GM18909 (cell line): ENCODE measurements at regions not wholly inside any gene's neighbourhood (a gene's known extent, or its start where the extent isn't known, plus 50 kb on each side); places are given as distances from the start of the nearest gene placed in this dataset.
"Not testable (repeated sequence)": the region's sequence is repeated elsewhere in the genome, so short reads cannot be mapped to it uniquely, and the experiment has no call there.

Experiments used
- ATAC-seq: cut with Tn5 transposase; IDR thresholded peaks from one replicate; pipeline ENCODE4 v1.9.1; 2021; ENCODE audit warnings: mild to moderate bottlenecking; ENCODE audit not compliant: unreplicated experiment, poor library complexity

DNA sequence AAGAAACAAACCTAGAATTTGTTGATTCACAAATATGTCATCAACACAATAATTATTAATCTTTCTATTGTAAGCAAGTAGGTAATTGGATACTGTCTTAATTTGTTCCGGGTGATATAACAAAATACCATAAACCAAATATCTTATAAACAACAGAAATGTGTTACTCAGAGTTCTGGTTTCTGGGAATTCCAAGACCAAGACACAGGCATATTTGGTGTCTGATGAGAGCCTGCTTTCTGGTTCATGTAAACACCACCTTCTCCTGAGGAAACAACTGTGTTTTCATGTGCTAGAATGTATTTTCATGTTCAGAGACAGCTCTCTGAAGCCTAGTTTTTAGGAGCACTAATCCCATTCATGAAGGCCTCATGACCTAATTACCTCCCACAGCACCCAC is 1819.5 kb downstream of the SLITRK5 start:
- ATAC-seq, result no peak

DNA sequence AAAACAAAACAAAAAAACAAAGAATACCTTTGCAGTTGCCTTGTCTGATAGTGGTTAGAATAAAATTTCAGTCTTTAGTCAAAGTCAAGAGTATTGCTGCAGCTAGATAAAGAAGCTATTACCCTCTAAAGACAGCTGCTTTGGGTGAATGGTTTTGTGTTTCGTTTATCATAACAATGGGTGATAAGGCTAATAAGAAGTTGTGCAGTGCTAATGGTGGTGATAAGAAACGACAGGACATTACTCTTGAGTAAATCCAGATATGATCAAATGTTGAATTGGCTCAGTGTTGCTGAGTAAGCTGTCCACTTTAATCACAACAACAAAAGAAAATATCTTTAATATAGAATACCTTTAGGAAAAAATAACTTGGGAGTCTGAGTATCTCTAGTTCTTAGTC is 1825.3 kb downstream of the SLITRK5 start:
- no peak for ATAC-seq

DNA sequence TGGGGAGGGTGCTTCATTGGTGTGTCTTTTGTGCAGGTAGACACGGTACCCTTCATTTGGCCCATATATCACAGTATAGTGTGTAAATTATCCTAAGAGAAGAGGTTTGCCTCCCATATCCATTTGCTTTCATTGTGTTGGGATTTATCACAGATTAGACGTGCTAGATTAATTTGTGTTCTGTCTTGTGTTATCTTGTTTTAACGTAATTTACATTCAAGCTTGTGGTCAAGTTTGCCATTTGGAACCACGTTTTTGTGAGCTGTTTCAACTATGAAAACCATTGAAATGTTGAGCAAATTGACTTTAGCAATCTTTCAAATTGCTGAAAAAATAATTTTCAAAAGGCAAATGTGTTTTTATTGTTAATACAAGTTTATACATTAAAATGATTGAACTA is 1826.5 kb downstream of the SLITRK5 start:
- ATAC-seq, result no peak

DNA sequence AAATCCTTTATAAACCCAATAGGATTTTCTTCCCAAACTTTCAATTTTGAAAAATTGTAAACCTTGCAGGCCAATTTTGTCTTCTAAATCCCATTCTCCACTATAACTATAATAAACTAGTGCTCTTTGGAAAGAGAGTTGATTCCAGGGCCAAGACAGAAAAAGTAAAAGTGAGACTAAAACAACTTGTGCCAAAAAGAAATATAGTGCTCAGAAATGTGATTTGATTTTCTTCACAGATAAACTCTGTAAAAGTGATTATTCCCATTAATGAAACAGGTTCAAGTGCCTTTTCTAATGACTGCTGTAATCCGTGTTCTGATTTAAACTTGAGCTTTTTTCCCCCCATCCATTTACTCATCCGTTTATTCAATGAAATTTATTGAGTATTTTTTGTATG is 1831.1 kb downstream of the SLITRK5 start:
- no peak for ATAC-seq

DNA sequence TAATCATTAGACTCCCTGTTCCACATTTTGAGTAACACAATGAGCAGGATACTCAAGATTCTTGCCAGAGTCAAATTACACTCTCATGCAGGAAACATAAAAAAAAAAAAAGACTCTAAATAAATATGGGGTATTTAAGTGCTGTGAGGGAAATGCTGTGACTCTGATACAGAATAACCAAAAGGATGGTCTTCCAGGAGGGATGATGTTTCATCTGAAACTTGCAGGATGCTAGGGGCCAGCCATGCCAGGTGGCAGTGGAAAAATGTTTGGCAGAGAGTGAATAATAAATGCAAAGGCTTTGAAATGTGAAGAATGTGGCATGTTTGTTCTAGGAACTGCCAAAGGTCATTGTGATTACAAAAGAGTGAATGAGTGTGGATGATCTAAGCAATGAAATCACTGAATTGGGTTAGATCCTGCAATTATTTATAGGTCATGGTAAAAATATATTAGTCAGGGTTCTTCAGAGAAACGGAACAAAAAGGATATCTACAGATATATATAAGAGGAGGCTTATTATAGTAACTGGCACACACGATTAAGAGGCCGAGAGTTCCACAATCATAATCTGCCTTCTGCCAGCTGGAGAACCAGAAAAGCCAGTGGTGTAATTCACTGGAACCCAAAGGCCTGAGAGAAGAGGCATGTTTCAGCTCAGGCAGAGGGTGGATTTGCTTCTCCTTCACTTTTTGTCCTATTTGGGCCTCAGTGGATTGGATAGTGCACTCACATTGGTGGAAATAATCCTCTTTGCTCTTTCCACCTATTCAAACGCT is 1832.8 kb upstream of the MIR17HG start:
- no peak for ATAC-seq

DNA sequence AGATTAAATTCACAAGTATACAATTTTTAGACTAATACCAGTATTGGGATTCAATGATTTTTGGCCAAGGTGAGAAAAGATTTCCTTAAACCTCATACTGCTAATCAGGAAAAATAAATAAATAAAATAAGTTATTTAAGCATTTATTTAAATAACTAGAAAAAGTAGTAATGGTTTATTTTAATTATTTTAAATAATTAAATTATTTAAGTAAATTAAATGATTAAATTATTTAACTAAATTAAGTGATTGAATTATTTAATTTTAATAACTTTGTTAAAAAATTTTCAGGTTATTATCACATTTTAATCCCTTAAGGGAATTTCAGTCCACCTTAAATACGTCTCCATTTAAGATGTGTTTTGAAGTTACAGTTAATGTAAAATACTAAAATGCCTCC is 1831.5 kb upstream of the MIR17HG start:
- no peak for ATAC-seq

DNA sequence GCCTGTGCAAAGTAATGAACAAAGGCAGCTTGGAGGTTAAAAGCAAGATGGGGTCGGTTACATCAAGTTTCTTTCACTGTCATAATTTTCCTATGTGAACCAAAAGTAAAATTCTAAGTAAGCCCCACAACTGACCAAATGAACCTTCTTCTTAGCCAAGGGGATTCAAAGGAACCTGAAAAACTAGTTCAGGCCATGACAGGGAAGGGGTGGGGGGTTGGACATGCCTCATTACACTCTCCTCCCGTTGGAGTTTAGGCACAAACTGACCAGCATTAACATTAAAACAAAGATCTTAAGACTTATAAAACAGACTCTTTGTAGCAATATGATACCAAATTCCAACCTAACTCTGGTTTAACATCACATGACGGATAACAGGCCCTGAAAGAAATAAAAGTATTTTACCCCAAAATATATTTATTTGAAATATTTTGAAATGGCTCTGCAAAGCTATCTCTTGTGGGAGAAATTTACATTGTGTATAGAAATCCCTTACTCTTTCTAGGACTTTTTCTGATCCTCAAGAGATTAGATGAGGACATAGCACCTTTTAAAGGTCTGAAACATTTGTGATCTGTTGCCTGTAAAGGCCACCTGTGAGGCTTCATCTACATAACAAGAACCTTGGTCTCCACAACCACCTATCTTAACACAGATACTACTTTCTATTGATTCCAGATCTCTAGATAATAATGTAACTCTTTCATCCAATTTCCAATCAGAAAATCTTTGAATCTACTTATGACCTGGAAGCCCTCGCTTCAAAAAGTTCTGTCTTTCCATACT is 1829.0 kb upstream of the MIR17HG start:
- ATAC-seq, result no peak

DNA sequence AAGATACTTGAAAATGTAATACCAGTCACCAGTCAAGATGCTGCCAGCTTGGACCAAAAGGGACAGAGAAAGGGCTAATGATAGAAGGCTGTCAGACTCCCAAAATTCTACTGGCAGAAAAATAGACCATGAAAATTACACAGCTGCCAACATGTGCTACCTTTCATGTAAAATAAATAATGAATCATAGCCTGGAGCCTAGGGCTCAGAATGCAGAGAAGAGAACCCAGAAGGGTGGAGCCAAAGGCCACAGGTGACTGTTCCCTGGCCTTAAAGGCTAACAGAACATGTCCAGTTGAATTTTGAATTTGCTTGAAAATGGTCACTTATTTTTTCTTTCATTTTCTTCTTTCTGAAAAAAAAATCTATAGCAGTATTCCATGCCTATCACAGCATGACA is 1827.0 kb upstream of the MIR17HG start:
- no peak for ATAC-seq

DNA sequence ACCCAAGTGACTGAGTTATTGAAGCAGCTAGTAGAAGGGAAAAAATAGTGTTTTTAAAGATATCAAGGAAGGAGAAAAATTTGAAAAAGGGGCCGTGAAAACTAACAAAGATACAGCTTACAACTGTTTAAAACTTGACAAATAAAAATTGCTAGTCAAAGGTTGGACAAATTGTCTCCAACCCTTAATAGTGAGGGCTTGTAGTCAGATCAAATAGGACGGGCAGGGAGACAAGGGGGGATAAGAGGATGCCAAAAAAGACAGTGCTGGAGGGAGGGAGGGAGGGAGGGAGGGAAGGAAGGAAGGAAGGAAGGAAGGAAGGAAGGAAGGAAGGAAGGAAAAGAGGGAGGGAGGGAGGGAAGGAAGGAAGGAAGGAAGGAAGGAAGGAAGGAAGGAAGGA is 1825.8 kb upstream of the MIR17HG start:
- not testable (repeated sequence) for ATAC-seq

DNA sequence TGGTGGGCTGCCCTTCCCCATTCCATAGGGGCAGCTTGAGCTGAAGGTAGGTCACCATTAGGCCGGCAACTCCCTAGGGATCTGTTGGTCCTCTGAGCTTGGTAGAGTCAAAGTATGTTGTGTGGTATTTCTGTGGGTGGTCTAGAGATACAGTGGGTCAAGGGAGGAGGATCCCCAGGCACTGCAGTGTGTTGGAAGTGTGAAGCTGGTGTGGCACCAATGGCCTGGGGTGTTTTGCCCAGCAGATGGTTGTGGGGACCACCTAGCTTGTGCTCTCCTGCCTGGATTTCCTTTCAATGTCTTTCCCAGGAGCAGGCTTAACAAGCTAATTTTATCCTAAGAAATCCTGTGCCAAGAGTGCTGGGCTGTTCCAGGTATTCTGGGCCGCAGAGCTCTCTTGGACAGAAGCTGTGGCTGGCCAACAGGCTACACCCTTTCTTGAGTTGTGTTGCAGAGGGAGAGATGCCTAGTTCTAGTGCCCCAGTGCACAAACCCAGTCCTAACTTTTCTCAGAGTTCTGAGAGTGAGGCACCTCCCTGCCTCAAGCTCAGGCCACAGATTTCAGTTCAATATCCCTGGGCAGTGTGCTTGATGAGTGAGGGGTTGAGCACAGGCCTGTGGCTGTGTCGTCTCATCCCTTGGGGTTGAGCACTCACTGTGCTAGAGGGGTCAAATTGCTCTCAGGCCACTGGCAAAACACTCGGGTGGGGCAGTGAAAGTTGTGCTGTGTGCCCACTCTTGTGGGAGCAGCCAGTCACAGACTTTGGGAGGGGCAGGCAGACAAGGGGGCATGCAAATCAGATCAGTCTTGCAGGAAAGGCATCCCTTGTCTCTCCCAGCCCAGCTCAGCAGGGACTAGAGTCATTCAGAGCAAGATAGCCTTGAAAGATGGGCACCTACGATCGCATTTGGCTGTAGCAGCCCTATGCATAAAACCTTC is 1806.1 kb upstream of the MIR17HG start:
- ATAC-seq, result no peak

DNA sequence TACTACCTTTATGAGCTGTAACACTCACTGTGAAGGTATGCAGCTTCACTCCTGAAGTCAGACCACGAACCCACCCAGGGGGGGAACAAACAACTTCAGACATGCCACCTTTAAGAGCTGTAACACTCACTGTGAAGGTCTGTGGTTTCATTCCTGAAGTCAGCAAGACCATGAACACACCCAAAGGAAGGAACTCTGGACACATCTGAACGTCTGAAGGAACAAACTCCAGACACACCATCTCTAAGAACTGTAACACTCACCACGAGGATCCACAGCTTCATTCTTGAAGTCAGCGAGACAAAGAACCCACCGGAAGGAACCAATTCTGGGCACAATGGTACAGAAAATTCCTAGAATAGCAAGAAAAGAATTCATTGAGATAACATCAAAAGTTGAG is 1796.5 kb upstream of the MIR17HG start:
- no peak for ATAC-seq

DNA sequence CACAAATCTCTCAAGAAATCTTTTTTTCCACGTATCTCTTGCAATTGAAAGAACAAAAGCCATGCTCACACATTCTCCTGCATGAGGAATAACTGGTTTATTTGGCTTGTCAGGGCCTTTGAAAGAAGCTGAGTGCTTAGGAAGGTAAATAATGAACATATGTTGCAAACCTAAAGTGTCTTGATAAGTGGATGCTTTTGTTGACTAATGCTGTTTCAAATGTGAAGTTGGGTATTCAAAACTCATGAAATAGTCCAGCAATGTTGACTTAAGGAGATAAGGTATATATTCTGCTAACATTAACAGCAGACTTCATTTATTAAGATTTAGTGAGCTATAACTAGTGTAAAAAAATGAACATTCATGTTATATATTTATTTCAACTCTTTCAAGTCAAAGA is 1792.7 kb upstream of the MIR17HG start:
- no peak for ATAC-seq

DNA sequence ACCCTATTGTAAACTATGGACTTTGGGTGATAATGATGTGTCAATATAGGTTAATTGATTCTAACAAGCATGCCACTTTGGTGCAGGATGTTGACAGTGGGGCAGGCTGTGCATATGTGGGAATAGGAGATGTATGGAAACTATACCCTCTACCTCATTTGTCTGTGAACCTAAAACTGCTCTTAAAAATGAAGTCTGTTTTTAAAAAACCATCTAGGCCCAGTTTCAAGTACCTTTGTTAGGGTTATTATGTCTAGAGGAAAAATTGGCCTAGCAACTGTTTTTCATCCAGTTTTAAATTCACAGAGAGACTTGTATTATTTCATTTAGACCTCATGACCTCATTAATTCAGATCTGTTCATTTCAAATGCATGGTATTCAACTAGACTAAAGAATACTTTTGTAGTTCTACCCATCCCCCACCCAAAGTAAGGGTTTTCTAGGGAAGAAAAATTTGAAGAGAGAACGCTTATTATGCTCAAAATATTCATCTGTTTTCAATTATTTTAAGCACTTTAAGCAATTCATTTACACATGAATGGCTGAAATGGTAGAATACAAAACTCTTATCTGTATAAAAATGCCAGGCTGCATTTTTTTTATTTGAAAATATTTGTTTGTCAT is 1781.9 kb upstream of the MIR17HG start:
- ATAC-seq, result no peak

DNA sequence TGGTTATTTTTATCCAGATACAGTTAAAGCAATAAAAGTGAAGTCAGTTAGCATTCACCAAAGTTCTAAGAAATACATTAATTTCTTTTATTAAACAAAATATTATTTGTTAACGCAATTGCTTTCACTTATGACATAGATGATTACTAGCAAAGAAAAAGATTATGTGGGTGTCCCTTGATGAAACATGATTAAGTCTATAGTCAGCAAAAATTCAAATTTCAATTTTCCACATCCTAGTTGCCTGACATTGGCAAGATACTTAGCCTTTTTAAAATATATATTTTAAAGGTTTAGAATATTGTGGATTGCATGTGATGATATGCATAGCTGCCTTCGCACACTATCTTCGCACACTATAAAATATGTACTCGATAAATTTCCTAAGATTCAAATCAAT is 1780.5 kb upstream of the MIR17HG start:
- ATAC-seq, result no peak

DNA sequence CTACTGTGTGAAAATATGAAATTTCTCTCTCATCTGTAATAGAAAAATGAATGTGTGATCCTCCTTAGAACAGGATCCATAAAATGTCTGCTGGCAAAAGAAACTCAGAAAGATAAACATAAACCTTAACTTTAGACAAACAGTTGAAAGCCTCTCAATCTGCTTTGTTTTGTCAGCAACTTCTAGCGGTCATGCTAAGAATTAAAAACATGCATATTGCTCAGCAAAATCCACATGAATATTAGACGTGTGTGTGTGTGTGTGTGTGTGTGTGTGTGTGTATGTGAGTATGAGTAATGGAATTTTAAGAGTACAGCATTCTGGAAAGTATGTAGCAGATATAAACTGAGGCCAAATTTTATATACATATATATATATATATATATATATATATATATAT is 1779.2 kb upstream of the MIR17HG start:
- no peak for ATAC-seq

DNA sequence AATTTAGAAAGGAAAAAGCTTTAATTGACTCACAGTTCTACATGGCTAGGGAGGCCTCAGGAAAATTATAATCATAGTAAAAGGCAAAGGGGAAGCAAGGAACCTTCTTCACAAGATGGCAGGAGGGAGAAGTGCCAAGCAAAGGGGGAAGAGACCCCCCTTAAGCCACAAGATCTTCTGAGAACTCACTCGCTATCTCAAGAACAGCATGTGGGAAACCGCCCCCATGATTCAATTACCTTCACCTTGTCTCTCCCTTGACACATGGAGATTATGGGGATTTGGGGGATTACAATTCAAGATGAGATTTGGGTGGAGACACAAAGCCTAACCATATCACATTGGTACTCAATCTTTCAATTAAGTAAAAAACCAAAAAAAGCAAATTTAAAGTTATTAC is 1778.7 kb upstream of the MIR17HG start:
- no peak for ATAC-seq

DNA sequence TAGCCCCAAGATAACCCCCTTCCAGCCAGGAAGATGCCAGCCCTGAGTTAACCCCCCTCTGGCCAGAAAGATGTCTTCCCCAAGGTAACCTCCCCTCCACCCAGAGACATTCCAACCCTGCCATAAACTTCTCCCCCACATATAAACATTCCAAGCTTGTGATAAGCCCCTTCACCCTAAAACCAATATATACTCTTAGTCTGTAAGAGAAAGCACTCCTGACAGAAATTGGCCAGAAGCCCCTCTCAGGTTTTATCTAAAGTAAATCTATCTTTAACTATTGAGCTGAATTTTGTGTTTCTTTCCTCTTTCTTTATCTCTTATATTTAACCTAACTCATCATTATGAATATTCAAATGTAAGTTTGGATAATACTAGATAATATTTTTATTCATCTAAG is 1775.8 kb upstream of the MIR17HG start:
- no peak for ATAC-seq

DNA sequence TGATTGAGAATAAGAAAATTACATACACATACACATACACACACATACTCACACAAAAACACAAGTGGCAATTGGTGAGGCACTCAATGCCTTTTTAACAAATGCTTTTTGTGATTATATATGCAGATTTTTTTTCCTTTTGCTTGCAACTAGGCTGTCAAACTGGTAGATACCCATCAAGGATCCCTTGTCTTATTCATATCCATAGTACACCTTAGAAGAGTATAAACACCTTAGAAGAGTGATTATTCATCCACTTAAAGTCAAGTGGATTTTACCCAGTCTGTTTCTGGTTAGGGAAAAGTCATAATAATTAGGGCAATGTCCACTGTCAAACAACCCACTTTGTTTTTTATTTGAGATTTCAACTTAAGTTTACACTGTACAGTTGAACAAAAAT is 1773.4 kb upstream of the MIR17HG start:
- no peak for ATAC-seq

DNA sequence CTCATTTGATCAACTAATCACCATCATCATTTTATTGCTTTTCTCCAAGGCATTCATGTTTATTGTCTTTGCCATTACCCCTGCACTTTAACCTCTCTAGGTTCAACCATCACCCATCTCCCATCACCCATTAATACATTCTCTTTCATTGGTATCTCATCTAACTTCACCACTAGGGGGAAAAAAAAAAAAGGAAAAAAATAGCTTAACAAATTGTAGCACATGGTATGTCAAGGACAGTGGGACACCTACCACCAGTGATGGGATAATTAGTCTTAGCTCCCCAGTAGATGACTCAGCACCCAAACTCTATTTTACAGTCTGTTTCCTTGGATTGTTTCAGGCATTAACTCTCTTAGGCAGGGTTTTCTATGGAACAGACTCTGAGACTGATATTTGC is 1770.2 kb upstream of the MIR17HG start:
- ATAC-seq, result no peak

DNA sequence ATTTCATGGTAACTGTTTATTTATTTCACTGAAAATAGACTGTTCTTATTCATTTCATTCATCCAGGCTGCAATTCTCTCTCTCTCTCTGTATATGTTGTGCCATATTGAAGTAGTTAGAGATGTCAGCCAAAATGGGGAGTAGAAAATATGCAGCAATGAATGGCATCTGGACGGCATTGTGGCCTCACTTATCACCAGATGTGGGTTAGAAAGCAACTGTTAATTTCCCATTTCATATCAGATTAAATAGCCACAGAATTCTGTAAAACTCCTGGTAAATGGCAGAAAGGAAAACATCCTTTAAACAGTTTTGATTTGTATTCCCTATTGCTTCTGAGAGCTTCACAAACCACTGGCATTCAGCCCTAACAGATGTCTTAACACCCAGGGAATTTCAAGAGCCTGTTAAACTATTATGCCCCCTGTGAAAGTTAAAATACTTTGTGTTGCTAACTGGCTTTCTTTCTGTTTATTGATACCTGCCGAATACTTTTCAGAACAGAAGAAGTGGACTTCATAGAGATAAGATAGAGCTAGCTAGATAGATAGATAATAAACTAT is 1763.3 kb upstream of the MIR17HG start:
- no peak for ATAC-seq
